Dermis microvascular lymphatic vessel endothelial cell (primary cell): ENCODE measurements at regions not wholly inside any gene's neighbourhood (a gene's known extent, or its start where the extent isn't known, plus 50 kb on each side); places are given as distances from the start of the nearest gene placed in this dataset.

Experiments
- DNase-seq, 2 donors: peaks; one replicate each; pipeline versions ENCODE4 v3.0.0 to v3.0.0-alpha.2; 2010; ENCODE audit warnings: low read depth in 2 of 2

GRCh38 chr16:86357950-86358349, 152.4 kb upstream of the FOXF1 start:
- no peak for DNase-seq

DNA sequence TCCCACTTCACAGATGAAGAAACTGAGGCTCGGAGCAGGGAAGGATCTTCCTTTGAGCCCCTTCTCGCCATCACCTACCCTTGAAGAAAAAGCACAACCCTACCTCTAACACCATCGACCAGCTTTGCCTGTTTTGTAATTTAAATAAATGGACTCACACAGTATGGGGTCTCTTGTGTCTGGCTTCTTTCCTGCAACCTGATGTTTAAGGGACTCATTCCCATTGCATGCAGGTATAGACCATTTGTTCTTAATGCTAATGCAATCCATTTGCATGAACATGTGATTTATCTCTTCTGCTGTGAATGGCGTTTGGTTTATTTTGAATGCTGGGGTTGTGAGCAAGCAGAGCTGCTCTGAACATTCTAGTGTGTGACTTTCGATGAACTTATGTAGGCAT, 150.8 kb upstream of the FOXF1 start:
- DNase-seq = no peak

DNA sequence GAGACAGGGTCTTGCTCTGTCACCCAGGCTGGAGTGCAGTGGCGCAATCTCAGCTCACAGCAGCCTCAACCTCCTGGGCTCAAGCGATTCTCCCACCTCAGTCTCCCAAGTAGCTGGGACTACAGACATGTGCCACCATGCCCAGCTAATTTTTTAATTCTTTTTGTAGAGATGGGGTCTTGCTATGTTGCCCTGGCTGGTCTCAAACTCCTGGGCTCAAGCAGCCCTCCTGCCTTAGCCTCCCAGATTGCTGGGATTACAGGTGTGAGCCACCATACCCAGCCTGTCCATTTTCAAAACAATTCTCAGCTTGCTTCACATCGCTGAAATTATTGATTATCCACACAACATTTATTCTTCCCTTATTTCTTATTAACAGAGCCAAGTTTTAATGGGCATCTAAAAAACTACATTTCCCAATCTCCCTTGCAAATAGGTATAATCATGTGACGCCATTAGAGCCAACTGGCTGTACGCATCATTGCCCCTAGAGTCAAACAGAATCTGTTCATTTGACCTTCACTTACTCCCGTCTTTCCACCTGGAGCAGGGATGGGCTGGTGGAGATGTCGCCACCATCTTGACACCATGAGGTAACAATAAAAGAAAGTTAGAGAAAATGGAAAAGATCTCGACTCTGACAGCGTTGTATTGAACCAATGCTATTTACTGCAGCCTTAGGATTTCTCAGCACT, 148.0 kb upstream of the FOXF1 start:
- DNase-seq = no peak

DNA sequence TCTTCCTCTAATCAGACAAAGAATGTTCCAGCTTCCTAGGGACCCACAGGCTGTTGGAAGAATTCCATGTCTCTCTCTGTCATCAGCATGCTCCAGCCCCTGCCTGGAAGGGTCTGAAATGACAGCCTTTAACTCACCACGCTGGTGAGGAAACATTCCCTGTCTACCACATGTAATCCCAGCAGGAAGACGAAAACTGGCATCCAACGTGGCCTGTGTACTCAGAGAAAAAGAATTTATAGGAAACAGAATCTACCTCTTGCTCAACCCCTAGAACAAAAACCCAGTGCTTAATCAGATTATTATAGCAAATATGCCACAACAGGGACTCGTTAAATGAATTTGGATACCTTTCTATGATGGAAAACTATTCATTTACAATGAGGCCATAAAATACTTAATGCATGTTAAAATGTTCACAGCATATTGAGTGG, 147.3 kb upstream of the FOXF1 start:
- DNase-seq = no peak

DNA sequence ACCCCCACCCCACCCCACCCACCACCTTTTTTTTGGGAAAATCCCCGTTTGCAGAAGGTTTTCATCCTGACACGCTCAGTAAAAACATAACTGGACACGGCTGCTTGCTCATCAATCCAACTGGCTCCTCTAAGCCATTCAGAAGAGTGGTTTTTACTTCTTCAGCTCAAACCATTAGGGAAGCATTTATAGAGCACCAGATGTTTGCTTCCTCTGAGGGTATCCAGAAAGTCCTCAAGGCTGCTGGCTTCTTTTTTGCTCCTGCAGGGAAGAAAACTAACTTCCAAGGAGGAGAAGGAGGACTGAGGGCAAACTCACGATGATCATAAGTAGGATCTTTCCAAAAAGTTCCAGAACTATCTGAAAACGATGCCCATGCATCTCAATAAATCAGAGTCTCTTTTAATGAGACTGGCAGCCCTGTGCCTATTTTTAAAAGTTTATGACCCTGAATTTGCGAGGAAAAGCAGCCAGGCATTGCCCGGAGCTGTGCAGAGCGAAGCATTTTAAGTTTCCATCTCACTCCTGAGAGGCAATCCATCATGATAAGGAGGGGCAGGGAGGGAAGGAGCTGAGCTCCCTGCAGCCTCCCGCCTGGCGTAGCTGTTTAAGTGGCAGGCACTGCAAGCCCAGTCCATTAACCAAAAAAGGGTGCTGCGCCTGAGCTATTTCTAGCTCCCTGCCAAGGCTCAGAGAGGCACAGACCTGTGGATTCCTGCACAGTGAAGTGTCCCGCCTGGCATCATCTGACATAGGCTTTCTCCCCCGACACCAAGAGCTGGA, 146.3 kb upstream of the FOXF1 start:
- no peak for DNase-seq

DNA sequence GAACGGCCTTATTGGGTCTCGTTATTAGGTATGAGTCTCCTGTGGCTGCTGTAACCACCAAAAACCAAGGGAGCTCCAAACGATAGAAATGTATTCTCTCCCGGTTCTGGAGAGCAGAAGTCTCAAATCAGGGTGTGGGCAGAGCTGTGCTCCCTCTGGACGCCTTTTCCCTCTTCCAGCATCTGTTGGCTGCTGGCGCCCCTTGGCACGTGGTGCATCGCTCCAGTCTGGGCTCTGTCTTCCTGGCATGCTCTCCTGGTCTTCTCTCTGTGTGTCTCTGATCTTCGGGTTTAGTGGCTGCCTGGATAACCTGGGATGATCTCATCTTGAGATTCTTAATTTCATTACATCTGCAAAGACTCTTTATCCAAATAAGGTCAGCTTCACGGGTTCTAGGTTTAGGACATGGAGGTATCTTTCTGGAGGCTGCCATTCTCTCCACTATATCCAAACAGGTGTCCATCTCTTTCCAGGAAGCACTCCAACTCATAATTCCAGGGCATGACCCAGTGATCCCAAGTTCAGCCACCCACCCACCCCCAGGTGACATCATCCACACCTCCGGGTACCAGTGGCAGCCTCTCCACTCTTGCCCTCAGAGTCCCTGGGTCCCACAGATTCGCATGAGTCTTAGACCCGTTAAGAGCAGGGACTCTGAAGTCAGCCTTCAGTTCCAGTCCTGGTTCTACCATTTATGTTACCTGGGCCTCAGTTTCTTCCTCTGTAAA, 145.5 kb upstream of the FOXF1 start:
- DNase-seq = no peak

GRCh38 chr16:86365513-86366273, 144.6 kb upstream of the FOXF1 start:
- DNase-seq = no peak

GRCh38 chr16:86366481-86366880, 143.8 kb upstream of the FOXF1 start:
- no peak for DNase-seq

DNA sequence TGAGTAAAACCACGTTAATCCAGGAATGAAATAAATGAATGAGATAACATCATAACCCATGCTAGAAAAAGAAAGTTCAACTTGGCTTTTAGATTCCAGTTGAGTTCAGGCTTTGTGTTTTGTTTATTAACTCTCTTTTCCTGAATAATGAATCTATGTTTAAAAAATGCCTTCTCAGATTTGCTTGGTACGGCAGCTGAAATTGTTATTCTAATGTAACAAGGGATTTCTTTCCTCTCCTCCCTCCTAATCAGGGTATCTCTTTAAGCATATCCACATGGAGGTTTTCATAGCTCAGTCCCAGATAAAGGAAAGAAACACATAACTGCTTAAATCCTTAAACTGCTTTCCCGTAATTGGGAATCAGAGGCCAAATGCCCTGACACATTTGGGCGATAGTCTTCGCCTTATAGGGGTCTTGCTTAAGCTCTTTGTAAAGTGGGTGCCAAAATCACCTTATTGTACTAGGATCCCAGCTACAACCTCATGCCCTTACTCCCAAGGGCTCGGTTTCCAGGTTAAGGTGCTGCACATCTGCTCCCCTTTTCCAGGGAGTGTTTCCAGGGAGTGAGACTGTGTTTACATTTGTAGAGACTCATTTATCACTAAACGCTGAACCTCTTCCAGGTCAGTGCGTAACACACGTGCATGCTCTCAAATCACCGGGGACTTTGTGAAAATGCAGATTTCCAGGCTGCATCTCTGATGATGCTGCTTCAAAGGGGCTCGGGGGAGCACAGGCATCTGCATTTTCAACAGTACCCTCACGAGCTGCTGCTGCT, 142.8 kb upstream of the FOXF1 start:
- no peak for DNase-seq

- DNase-seq = no peak
These were observed 142.1 kb upstream of the FOXF1 start for GRCh38 chr16:86368261-86368660.

DNA sequence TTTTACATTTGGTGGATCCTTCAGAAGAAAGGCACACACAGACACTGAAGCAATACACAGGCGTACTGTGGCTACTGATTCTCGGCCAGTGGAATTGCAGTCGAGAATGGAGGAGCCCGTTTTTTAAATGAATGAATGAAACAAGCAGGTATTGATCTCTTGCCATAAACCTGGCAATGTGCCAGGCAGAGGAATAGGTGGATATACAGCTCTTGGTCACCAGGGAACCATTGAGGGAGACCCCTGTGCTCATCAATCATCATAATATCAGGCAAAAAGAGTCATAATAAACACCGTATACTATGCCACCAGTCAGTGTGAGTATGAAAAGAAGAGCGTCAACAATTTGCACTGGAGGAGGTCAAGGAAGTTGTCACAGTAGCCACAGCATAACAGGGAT, 140.3 kb upstream of the FOXF1 start:
- no peak for DNase-seq

DNA sequence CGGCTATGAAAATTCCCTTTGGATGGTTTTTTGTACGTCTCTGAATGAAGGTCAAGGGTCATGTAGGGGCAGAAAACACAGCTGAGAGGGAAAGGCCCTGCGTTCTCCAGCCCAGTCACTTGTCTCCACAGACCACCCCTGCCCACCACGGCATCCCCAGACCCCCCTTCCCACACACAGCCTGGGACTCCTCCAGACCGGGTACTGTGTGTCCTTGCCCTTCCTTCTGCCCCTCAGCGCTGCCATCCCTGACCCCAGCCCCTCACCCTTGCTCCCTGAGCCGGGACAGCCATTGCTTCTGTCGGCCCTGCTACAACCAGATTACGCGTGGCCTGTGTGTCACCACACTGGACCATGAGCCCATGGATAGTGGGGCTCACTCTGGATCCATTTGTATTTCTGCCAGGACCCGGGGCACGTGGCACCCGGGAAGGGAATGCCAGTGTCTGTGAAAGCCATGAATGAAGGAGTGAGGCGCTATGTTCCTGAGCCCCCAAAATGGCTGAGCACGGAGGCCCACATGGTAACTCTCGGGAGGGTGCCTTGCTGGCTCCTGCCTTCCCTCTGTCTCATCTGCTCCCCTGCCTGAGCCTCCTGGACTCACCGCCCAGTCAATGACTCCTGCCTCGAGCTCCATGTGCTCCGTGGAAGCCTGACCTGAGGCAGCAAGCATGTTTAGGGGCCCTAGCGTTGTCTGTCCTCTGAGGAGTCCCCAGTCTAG, 139.1 kb upstream of the FOXF1 start:
- DNase-seq = no peak

DNA sequence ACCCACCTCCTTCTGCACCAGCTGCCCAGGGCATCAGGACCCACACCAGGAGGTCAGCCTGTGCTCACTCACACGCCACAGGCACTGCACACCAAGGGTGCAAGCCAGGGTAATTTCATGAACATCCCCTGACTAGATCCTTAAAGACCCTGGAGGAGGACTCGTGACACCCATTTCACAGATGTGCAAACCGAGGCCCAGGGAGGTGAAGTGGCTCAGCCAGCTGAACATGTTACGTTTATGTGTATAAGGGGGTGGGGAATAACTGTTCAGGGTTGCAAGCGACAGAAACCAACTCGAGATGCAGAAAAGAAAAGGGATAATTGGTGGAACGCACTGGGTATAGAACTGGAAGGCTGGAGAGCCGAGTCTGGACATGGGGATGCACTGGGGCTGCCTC, 138.1 kb upstream of the FOXF1 start:
- no peak for DNase-seq

DNA sequence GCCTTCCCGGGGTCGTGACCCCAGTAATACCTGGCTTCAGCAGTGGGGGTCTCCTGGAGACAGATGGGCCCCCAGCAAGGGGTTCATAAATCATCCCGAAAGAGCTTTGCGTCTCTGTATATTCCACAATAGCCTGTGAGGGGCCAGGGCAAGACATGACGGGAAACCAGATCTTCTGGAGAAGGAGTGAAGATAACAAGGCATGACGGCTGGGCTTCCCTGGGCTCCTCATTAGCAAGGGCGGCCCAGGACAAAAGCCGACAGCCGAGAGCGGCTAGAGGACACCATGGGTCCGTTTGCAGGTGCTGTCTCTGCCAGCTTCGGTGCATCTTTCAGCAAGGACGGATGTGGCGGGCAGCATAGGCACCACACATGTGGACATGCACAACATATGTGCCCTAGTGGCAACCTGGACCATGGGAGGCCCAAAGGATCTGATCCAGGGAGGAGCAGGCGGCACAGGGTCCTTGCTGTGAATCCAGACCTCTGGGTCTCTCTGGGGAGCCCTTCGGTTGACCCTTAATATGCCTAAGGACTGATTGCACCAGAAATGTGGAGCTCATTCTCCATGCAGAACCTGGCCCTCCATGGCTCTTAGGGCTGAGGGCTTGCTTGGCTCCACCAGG, 136.9 kb upstream of the FOXF1 start:
- no peak for DNase-seq

GRCh38 chr16:86374603-86375130, 135.7 kb upstream of the FOXF1 start:
- no peak for DNase-seq

- DNase-seq = no peak
These were observed 135.0 kb upstream of the FOXF1 start for GRCh38 chr16:86375364-86375763.

DNA sequence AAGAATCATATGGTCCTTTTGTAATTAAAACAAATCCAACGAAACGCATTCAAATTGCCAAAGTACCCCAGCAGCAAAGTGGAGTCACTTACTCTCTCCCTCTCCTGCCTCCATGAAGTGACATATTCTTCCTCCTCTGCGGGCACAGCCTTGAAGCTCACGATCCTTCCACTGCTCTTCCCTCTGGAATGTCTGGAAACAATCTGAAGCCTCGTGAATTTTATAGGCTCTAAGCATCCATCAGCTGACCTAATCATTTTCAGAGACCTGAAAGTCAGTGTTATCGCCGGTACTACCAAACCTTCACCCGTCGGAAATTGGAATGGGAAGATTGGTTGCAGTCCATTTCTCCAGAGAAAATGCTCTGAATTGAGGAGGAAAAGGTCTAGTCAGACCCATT, 134.5 kb upstream of the FOXF1 start:
- no peak for DNase-seq

- no peak for DNase-seq
These were observed 133.5 kb upstream of the FOXF1 start for GRCh38 chr16:86376837-86377236.

- DNase-seq = no peak
These were observed 132.9 kb upstream of the FOXF1 start for GRCh38 chr16:86377251-86378022.
